ENCODE measurements at regions not wholly inside any gene's neighbourhood (a gene's known extent, or its start where the extent isn't known, plus 50 kb on each side); places are given as distances from the start of the nearest gene placed in this dataset.

GRCh38 chr16:64531401-64531800 is 590.5 kb downstream of the CDH11 start:
- TF ChIP-seq CTCF (optimal IDR thresholded peaks at IDR 0.05 in 1 of 3, IDR thresholded peaks at IDR 0.05 in 1 of 3, conservative IDR thresholded peaks at IDR 0.05 in 1 of 3; ENCODE audit: extremely low read depth in 1 of 3, insufficient read depth in 2 of 3, low read length in 3 of 3) (no peak), EZH2 (IDR thresholded peaks at IDR 0.05; ENCODE audit: low read length) (no peak)

Measured in keratinocyte (primary cell).